ENCODE measurements at regions not wholly inside any gene's neighbourhood (a gene's known extent, or its start where the extent isn't known, plus 50 kb on each side); places are given as distances from the start of the nearest gene placed in this dataset.

- 0 out of 2 replicates have a peak, but pooled peaks cover 1% of the 10 kb centered on the region for H3K27me3 Mint-ChIP-seq (ENCODE audit: insufficient read depth)
- TF ChIP-seq CTCF (IDR thresholded peaks at IDR 0.05) = no peak
- DNase-seq = no peak
- no peaks in the 10 kb centered on the region for H3K4me1 Mint-ChIP-seq (ENCODE audit: low read depth)
- H3K9me3 Mint-ChIP-seq = no peaks in the 10 kb centered on the region
- no peak overlapping the region for H3K4me3 Mint-ChIP-seq
- H3K36me3 Mint-ChIP-seq (ENCODE audit: low read depth) = no peaks in the 10 kb centered on the region
- H3K27ac Mint-ChIP-seq = no peak overlapping the region
Measured at GRCh38 chr7:25908154-25908949, 243.6 kb upstream of the NFE2L3 start.

DNA sequence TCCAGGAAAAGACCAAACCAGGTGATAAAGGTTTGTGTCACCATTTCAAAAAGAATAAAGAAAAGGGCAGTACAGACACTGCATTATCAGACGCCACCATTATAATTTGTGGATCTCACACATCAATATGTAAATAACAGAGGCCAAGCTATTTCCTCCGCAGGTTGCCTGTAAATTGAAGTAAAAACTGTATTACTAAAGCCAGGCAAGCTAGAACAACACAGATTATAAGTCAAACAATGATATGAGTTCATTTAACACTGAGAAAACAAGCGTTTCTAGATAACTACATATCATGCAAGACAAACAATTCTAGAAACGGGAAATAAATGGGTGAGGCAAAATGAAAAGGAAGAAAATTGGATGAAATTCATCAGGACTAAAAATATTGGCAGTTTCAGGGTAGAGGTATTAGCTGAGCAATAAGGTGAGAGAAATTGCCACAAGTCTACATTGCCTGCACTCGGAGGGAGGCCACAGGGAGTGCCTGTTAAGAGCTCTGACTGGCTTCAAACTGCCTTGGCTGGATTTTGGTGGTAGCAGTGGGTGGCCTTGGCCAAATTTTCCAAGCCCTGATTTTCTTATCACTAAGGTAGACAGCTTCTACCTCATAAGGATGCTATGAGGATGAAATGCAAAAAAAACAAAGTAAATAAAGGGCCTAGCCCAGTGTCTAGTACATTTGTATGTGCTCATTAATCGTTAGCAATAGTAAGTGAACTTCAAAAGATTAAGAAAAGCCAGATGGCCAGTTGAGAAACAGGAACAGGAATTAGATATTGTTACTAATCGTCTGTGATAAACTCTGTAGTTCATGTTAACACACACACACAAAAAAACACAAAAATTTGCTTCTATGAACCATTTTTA is 240.0 kb upstream of the NFE2L3 start:
- no peaks in the 10 kb centered on the region; the same call in 1 of the 2 replicates for H3K9me3 Mint-ChIP-seq
- no peak overlapping the region for H3K4me3 Mint-ChIP-seq
- DNase-seq = no peak
- no peaks in the 10 kb centered on the region for H3K36me3 Mint-ChIP-seq (ENCODE audit: low read depth)
- no peak for TF ChIP-seq CTCF (IDR thresholded peaks at IDR 0.05)
- H3K4me1 Mint-ChIP-seq (ENCODE audit: low read depth) = no peaks in the 10 kb centered on the region
- H3K27ac Mint-ChIP-seq = no peak overlapping the region
- H3K27me3 Mint-ChIP-seq (ENCODE audit: insufficient read depth) = no peaks in the 10 kb centered on the region; the same call in 1 of the 2 replicates

GRCh38 chr7:25913598-25914224 is 238.3 kb upstream of the NFE2L3 start:
- no peak overlapping the region for H3K27ac Mint-ChIP-seq
- no peaks in the 10 kb centered on the region; the same call in 1 of the 2 replicates for H3K27me3 Mint-ChIP-seq (ENCODE audit: insufficient read depth)
- DNase-seq = no peak
- no peak for TF ChIP-seq CTCF (IDR thresholded peaks at IDR 0.05)
- H3K36me3 Mint-ChIP-seq (ENCODE audit: low read depth) = no peaks in the 10 kb centered on the region
- peaks cover 10% of the 10 kb centered on the region for H3K9me3 Mint-ChIP-seq
- H3K4me1 Mint-ChIP-seq (ENCODE audit: low read depth) = no peaks in the 10 kb centered on the region
- no peak overlapping the region for H3K4me3 Mint-ChIP-seq

DNA sequence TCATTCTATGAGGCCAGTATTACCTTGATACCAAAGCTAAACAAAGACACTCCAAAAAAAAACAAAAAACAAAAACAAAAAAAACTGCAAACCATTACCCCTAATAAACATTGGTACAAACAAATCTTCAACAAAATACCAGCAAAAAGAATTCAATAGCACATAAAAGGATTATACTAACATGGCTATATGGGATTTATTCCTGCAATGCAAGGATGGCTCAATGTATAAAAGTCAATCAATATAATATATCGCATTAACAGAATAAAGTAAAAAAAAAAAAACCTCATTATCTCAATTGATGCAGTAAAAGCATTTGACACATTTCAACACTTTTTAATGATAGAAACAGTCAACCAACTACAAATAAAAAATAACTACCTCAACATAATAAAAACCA is 233.3 kb upstream of the NFE2L3 start:
- H3K4me3 Mint-ChIP-seq = no peak overlapping the region
- no peak for TF ChIP-seq CTCF (IDR thresholded peaks at IDR 0.05)
- H3K27ac Mint-ChIP-seq = no peak overlapping the region
- H3K9me3 Mint-ChIP-seq = peaks cover 24% of the 10 kb centered on the region
- H3K36me3 Mint-ChIP-seq (ENCODE audit: low read depth) = no peaks in the 10 kb centered on the region
- no peak for DNase-seq
- no peaks in the 10 kb centered on the region for H3K4me1 Mint-ChIP-seq (ENCODE audit: low read depth)
- no peaks in the 10 kb centered on the region; the same call in 1 of the 2 replicates for H3K27me3 Mint-ChIP-seq (ENCODE audit: insufficient read depth)

GRCh38 chr7:25922296-25922695 is 229.7 kb upstream of the NFE2L3 start:
- Mint-ChIP-seq H3K27me3 (ENCODE audit: insufficient read depth) (no peaks in the 10 kb centered on the region), H3K4me1 (ENCODE audit: low read depth) (no peaks in the 10 kb centered on the region), H3K36me3 (ENCODE audit: low read depth) (no peaks in the 10 kb centered on the region), H3K4me3 (no peak overlapping the region), H3K9me3 (peaks cover 24% of the 10 kb centered on the region), H3K27ac (no peak overlapping the region)
- no peak for DNase-seq
- no peak for TF ChIP-seq CTCF (IDR thresholded peaks at IDR 0.05)

All from HFFc6 (cell line).